ENCODE measurements at regions not wholly inside any gene's neighbourhood (a gene's known extent, or its start where the extent isn't known, plus 50 kb on each side); places are given as distances from the start of the nearest gene placed in this dataset.

GRCh38 chr5:174159327-174160114 is 114.0 kb downstream of the NSG2 start:
- 60 to 78% (median 77%) methylated on average over 6 to 9 of the region's 9 CpGs for WGBS, 5 donors
- H3K4me3 ChIP-seq: no peak overlapping the region
- H3K9me3 ChIP-seq: peaks cover 0 to 29% (median 14%) of the 10 kb centered on the region in 8 donors
- H3K27ac ChIP-seq: no peak overlapping the region
- H3K27me3 ChIP-seq (replicated peaks in 1 of 7): peaks cover 0 to 8% (median 0%) of the 10 kb centered on the region in 7 donors
- DNase-seq: no peak
- no peak for TF ChIP-seq POLR2A (IDR thresholded peaks at IDR 0.05)
- TF ChIP-seq POLR2AphosphoS5 (IDR thresholded peaks at IDR 0.05): no peak
- no peak for TF ChIP-seq CTCF (IDR thresholded peaks at IDR 0.05 in 8 of 11, conservative IDR thresholded peaks at IDR 0.05 in 3 of 11)
- intact Hi-C loops (cut with DNase I; ENCODE audit: low total_unique reads): no loop called here
- H3K4me1 ChIP-seq: no peaks in the 10 kb centered on the region
- no peaks in the 10 kb centered on the region for H3K36me3 ChIP-seq

GRCh38 chr5:174165406-174165805 is 119.9 kb downstream of the NSG2 start:
- H3K4me3 ChIP-seq: no peak overlapping the region
- no peaks in the 10 kb centered on the region for H3K4me1 ChIP-seq
- H3K27me3 ChIP-seq (replicated peaks in 1 of 7): peaks cover 0 to 7% (median 0%) of the 10 kb centered on the region in 7 donors
- no peak for DNase-seq
- H3K27ac ChIP-seq: no peak overlapping the region
- H3K9me3 ChIP-seq: peaks cover 0 to 16% (median 12%) of the 10 kb centered on the region in 8 donors
- intact Hi-C loops (cut with DNase I; ENCODE audit: low total_unique reads): no loop called here
- no peak for TF ChIP-seq POLR2A (IDR thresholded peaks at IDR 0.05)
- no peak for TF ChIP-seq CTCF (IDR thresholded peaks at IDR 0.05 in 8 of 11, conservative IDR thresholded peaks at IDR 0.05 in 3 of 11)
- no peak for TF ChIP-seq POLR2AphosphoS5 (IDR thresholded peaks at IDR 0.05)
- H3K36me3 ChIP-seq: no peaks in the 10 kb centered on the region
- 79 to 94% (median 90%) methylated on average over 9 of the region's 9 CpGs for WGBS, 5 donors

GRCh38 chr5:174166231-174167079 is 120.9 kb downstream of the NSG2 start:
- 68 to 82% (median 76%) methylated on average over 10 of the region's 10 CpGs for WGBS, 5 donors
- TF ChIP-seq CTCF (IDR thresholded peaks at IDR 0.05 in 8 of 11, conservative IDR thresholded peaks at IDR 0.05 in 3 of 11): no peak
- no peak for TF ChIP-seq POLR2A (IDR thresholded peaks at IDR 0.05)
- no peak for TF ChIP-seq POLR2AphosphoS5 (IDR thresholded peaks at IDR 0.05)
- intact Hi-C loops (cut with DNase I; ENCODE audit: low total_unique reads): no loop called here
- H3K27ac ChIP-seq: no peak overlapping the region
- H3K36me3 ChIP-seq: no peaks in the 10 kb centered on the region
- no peaks in the 10 kb centered on the region for H3K4me1 ChIP-seq
- no peak overlapping the region for H3K4me3 ChIP-seq
- DNase-seq: no peak
- H3K27me3 ChIP-seq (replicated peaks in 1 of 7): peaks cover 0 to 7% (median 0%) of the 10 kb centered on the region in 7 donors
- H3K9me3 ChIP-seq: peaks cover 0 to 16% (median 12%) of the 10 kb centered on the region in 8 donors
